PC-9 (cell line): ENCODE measurements at regions not wholly inside any gene's neighbourhood (a gene's known extent, or its start where the extent isn't known, plus 50 kb on each side); places are given as distances from the start of the nearest gene placed in this dataset.

ENCODE experiments used
- BruUV-seq: library from RNA; stranded (reverse); fragments of 400-500 nt; replicated peaks from 2 replicates; lab custom pipeline; 2021; lab: Mats Ljungman, UMichigan
- CTCF ChIA-PET: fragments of 300-600 bp; sonication (Branson Sonifier 250); formaldehyde crosslinking; loops from one replicate; lab custom pipeline; 2022; ENCODE audit warnings: antibody characterized with exemption; lab: Charles Lee
- POLR2A ChIA-PET: fragments of 300-600 bp; sonication (Branson Sonifier 250); formaldehyde crosslinking; loops from one replicate; lab custom pipeline; 2022; ENCODE audit warnings: antibody characterized with exemption; ENCODE audit not compliant: unreplicated experiment; lab: Charles Lee
- DNase-seq, 2 experiments: peaks; one replicate each; pipeline versions ENCODE4 v3.0.0 to v3.0.0-alpha.2; 2015 to 2022; ENCODE audit warnings: mixed read lengths in 1 of 2
- H2AFZ ChIP-seq: fragments of 200-600 bp; sonication (generic); 2 replicates; pipeline ENCODE4 v1.8.1; 2017; ENCODE audit warnings: antibody characterized with exemption
- H3F3A ChIP-seq: fragments of 200-600 bp; sonication (generic); 2 replicates; pipeline ENCODE4 v1.8.1; 2017; ENCODE audit warnings: antibody characterized with exemption, mild to moderate bottlenecking, low read depth; ENCODE audit not compliant: insufficient read depth
- H3K27ac ChIP-seq: fragments of 200-600 bp; sonication (generic); 2 replicates; pipeline ENCODE4 v1.6.1; 2016; ENCODE audit warnings: mixed run types
- H3K27me3 ChIP-seq: fragments of 200-600 bp; sonication (generic); 2 replicates; pipeline ENCODE4 v1.6.1; 2016; ENCODE audit warnings: low read depth, mixed run types; ENCODE audit not compliant: insufficient read depth
- H3K36me3 ChIP-seq: fragments of 200-600 bp; sonication (generic); 2 replicates; pipeline ENCODE4 v1.6.1; 2016; ENCODE audit warnings: low read depth, mixed run types
- H3K4me1 ChIP-seq: fragments of 200-600 bp; sonication (generic); replicated peaks from 2 replicates; pipeline ENCODE4 v1.6.1; 2016; ENCODE audit warnings: mixed run types; ENCODE audit not compliant: insufficient read depth
- H3K4me2 ChIP-seq: fragments of 200-600 bp; sonication (generic); 2 replicates; pipeline ENCODE4 v1.6.1; 2017; ENCODE audit warnings: mixed run types
- H3K4me3 ChIP-seq: fragments of 200-600 bp; sonication (generic); 2 replicates; pipeline ENCODE4 v1.6.1; 2016; ENCODE audit warnings: mixed run types
- H3K79me2 ChIP-seq: fragments of 200-600 bp; sonication (generic); 2 replicates; pipeline ENCODE4 v1.6.1; 2017; ENCODE audit warnings: low read depth, mixed run types
- H3K9me2 ChIP-seq: fragments of 200-600 bp; sonication (generic); 2 replicates; pipeline ENCODE4 v1.8.1; 2017; ENCODE audit warnings: mild to moderate bottlenecking; ENCODE audit not compliant: insufficient read depth
- H3K9me3 ChIP-seq: fragments of 200-600 bp; sonication (generic); 2 replicates; pipeline ENCODE4 v1.8.1; 2016; ENCODE audit warnings: low read depth; ENCODE audit not compliant: insufficient read depth
- H4K20me1 ChIP-seq: fragments of 200-600 bp; sonication (generic); 2 replicates; pipeline ENCODE4 v1.8.1; 2017; ENCODE audit not compliant: insufficient read depth
- EZH2 ChIP-seq: fragments of 200-600 bp; sonication (generic); IDR thresholded peaks from 2 replicates; pipeline ENCODE4 v1.8.0; 2017; ENCODE audit warnings: antibody characterized with exemption, low read depth
- intact Hi-C: fragments of 100-400 bp; cut with micrococcal nuclease; formaldehyde crosslinking; loops from one replicate; pipeline ENCODE4 v1.10.0; 2022; ENCODE audit not compliant: unreplicated experiment
- TF ChIP-seq, protein P1 (sequence below): fragments of 200-600 bp; sonication (generic); conservative IDR thresholded peaks from 2 replicates; pipeline ENCODE4 v1.6.1; 2017; ENCODE audit warnings: mixed run types, antibody characterized with exemption, mild to moderate bottlenecking, moderate library complexity

DNA sequence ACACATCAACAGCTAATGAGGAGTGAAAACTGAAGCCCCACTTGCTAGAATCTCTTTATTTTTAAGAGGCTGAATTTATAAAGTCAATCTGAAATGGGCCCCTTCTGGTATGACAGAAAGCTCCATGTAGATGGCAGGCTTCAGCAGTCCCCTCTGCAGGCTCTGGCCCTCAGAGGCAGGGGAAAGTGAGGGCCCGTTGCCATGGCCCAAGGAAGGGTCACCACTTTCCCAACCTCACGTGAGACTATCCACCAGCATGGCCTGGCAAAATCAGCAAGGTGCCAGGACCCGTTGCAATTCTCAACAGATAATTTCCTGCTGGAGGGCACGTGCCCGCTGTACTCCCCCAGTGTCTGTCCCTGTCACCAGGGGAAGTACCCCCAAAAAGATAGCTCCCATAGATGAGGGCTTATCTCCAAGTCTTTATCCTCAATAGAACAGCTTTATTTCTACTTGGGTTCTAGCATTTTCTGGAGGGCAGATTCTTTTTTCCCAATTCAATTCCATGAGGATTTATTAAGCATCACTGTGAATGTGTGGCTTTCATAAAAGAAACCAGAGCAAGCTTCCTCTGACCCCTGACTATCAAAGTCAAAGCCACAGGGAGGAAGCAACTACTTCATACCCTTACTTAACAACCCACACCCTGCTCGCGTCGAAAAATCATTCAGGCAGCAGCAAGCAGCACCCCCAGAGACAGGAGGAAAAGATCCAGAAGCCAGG lies 85.4 kb upstream of the FSTL4 start:
- intact Hi-C loops = no loop called here
- H3K4me3 ChIP-seq = no peak overlapping the region
- POLR2A ChIA-PET = no interaction called here
- CTCF ChIA-PET = no interaction called here
- H3K36me3 ChIP-seq = no peaks in the 10 kb centered on the region
- no peaks in the 10 kb centered on the region for H3K4me1 ChIP-seq
- no peak for DNase-seq
- no peaks in the 10 kb centered on the region for H3K27me3 ChIP-seq
- H4K20me1 ChIP-seq = no peaks in the 10 kb centered on the region
- no peak for TF ChIP-seq EZH2
- TF ChIP-seq, protein P1, sequence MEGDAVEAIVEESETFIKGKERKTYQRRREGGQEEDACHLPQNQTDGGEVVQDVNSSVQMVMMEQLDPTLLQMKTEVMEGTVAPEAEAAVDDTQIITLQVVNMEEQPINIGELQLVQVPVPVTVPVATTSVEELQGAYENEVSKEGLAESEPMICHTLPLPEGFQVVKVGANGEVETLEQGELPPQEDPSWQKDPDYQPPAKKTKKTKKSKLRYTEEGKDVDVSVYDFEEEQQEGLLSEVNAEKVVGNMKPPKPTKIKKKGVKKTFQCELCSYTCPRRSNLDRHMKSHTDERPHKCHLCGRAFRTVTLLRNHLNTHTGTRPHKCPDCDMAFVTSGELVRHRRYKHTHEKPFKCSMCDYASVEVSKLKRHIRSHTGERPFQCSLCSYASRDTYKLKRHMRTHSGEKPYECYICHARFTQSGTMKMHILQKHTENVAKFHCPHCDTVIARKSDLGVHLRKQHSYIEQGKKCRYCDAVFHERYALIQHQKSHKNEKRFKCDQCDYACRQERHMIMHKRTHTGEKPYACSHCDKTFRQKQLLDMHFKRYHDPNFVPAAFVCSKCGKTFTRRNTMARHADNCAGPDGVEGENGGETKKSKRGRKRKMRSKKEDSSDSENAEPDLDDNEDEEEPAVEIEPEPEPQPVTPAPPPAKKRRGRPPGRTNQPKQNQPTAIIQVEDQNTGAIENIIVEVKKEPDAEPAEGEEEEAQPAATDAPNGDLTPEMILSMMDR = no peak
- no peak overlapping the region for H3K27ac ChIP-seq
- H3K9me2 ChIP-seq = no peaks in the 10 kb centered on the region
- H3F3A ChIP-seq = no peaks in the 10 kb centered on the region
- BruUV-seq = no TSS peak
- H3K4me2 ChIP-seq = no peak overlapping the region
- H3K79me2 ChIP-seq = no peaks in the 10 kb centered on the region
- H2AFZ ChIP-seq = no peak overlapping the region
- no peaks in the 10 kb centered on the region for H3K9me3 ChIP-seq

DNA sequence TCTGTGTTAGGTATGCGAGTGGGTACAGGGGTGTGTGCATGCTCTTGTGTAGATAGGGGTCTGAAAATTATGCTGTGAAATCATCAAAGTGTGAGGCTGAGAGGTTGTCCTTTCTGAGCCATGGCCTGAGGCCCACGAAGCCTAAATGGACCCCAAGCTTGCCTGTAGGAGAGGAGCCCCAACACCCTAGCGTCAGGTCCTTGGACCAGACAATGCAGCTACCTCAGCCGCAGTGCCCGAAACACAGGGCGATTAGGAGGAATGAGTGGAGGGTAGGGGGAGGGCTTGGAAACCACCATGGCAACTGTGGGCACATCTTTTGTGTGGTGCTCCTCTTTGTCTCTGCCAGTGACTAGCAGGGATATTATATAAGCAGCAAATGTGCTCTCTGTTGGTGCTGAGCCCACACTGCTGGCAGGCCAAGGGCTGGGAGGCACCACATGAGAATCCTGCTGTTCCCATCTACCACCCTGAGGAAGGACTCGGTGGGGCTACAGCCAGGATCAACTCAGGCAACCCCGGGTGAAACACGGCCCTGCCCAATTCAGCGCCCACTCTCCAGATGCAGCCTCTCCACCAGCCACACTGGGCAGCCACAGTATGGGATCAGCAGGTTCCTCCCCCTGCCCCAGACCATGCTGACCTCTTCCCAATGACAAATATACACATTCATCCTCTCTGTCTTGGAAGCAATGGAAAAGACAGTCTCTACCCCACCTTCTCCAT lies 84.6 kb upstream of the FSTL4 start:
- Histone ChIP-seq H3K27me3 (no peaks in the 10 kb centered on the region), H3K79me2 (no peaks in the 10 kb centered on the region), H3K9me3 (no peaks in the 10 kb centered on the region), H3K36me3 (no peaks in the 10 kb centered on the region), H3K4me1 (no peaks in the 10 kb centered on the region), H3K4me2 (no peak overlapping the region), H3K9me2 (no peaks in the 10 kb centered on the region), H4K20me1 (no peaks in the 10 kb centered on the region), H3K27ac (no peak overlapping the region), H3F3A (no peaks in the 10 kb centered on the region), H3K4me3 (no peak overlapping the region), H2AFZ (no peak overlapping the region)
- no peak for DNase-seq
- TF ChIP-seq EZH2 = no peak
- TF ChIP-seq, protein P1 = no peak
- intact Hi-C loops = no loop called here
- ChIA-PET CTCF (no interaction called here), POLR2A (no interaction called here)
- BruUV-seq = no TSS peak

DNA sequence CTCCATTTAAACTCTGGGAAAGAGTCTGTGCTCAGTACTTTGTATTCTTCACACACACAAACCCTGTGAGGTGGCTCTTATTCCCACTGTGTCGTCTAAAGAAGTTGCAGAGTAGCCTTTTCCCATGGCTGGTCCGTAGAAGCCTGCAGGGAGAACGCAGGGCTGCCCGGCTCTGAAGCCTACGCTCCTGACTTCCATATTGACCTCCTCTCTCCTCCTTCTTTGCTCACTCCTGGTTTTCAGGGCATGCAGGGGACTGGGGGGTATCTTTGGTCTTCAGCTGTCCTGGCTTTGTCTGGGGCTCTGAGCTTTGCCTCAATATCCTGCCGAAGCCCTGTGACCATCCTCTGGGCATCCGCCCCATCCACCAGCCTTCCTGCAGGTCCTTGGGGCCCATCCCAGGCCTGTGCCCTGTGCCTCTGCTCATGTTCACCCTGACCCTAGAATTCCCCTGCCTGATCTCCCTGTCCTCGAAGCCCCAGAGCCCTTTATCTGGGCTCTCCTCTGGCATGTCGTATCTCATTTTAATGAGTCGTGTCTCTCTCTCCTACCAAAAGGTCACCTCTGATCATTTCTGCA lies 83.8 kb upstream of the FSTL4 start:
- Histone ChIP-seq H3K4me3 (no peak overlapping the region), H2AFZ (no peak overlapping the region), H3F3A (no peaks in the 10 kb centered on the region), H3K36me3 (no peaks in the 10 kb centered on the region), H3K4me1 (0 out of 2 replicates have a peak, but pooled peaks cover 5% of the 10 kb centered on the region), H4K20me1 (no peaks in the 10 kb centered on the region), H3K27me3 (no peaks in the 10 kb centered on the region), H3K9me2 (no peaks in the 10 kb centered on the region), H3K4me2 (no peak overlapping the region), H3K9me3 (no peaks in the 10 kb centered on the region), H3K27ac (no peak overlapping the region), H3K79me2 (no peaks in the 10 kb centered on the region)
- TF ChIP-seq, protein P1 = no peak
- TF ChIP-seq EZH2 = no peak
- no peak for DNase-seq
- POLR2A ChIA-PET = no interaction called here
- intact Hi-C loops = no loop called here
- CTCF ChIA-PET = no interaction called here
- no TSS peak for BruUV-seq
